ENCODE measurements at regions not wholly inside any gene's neighbourhood (a gene's known extent, or its start where the extent isn't known, plus 50 kb on each side); places are given as distances from the start of the nearest gene placed in this dataset.

- TF ChIP-seq CTCF (IDR thresholded peaks at IDR 0.05) (0 out of 2 replicates have a peak, but pooled peaks have one; percentile 11), TCF7L2 (IDR thresholded peaks at IDR 0.05; ENCODE audit: low read depth, low read length) (no peak), REST (IDR thresholded peaks at IDR 0.05; ENCODE audit: insufficient read depth in 1 of 2, low read depth in 2 of 2, low read length in 1 of 2) (no peak), POLR2AphosphoS5 (IDR thresholded peaks at IDR 0.05; ENCODE audit: low read depth, low read length) (no peak), SIN3A (IDR thresholded peaks at IDR 0.05; ENCODE audit: borderline replicate concordance, insufficient read depth, low read depth, low read length) (no peak)
Measured at GRCh38 chr4:33625748-33626147, 2618.6 kb downstream of the ARAP2 start.

All from Panc1 (cell line).